ENCODE measurements at regions not wholly inside any gene's neighbourhood (a gene's known extent, or its start where the extent isn't known, plus 50 kb on each side); places are given as distances from the start of the nearest gene placed in this dataset.

DNA sequence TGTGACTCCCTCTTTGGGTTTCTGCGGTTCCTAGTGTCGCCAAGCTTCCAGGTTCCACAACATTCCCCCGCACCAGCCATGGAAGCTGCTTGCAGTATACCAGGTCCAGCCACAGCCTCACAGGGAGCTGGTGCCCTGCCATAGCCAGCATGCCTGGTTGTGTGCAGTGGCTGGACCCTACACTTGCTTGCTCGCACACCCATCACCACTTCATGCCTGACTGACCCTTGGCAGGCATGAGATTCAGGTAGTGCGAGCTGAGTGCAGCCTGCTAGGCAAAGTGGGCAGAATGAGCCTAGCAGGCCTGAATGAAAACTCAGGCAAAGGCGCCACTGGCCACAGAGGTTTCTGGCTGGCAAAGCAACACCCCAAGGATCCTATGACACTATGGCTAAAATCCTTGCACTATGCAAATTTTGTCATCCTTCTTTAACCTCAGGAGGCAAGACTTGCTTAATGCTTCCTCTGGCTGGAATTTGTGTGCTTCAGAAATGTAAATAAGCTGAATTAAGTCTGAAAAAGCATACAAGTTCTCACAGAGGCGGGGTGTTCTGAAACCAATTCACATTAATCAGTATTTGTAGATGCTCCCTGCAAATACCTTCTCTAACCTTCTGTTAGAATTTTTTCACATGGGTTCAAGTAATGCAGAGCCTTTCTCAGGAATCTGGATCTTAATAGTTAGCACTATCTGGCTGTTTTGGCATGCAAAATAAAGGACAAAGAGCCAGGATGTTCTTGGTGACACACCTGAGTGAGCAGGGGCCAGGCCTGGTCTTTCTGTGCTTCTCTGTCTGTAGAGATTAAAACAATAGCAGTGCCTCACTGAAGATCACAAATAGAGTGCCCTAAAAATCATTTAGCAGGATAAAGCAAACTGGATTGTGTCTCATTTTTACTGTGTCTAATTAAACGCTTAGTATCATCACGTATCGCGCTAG, 256.9 kb downstream of the GPATCH2 start:
- TF ChIP-seq EZH2phosphoT487 (IDR thresholded peaks at IDR 0.05; ENCODE audit: borderline replicate concordance): no peak
- TF ChIP-seq CTCF (conservative IDR thresholded peaks at IDR 0.05; ENCODE audit: low read length): no peak

Measured in Loucy (cell line).